ENCODE measurements at regions not wholly inside any gene's neighbourhood (a gene's known extent, or its start where the extent isn't known, plus 50 kb on each side); places are given as distances from the start of the nearest gene placed in this dataset.

- TF ChIP-seq EZH2phosphoT487 (IDR thresholded peaks at IDR 0.05; ENCODE audit: borderline replicate concordance, low read depth) = no peak
- no peak for TF ChIP-seq NRF1 (IDR thresholded peaks at IDR 0.05; ENCODE audit: low read depth, low read length)
Measured at GRCh38 chr1:163807331-163808049, 485.7 kb downstream of the NUF2 start (continued).

- Histone ChIP-seq H3K36me3 (replicated peaks in 1 of 2; ENCODE audit: control insufficient read depth in 1 of 2, insufficient read depth in 2 of 2, low read length in 1 of 2) (no peaks in the 10 kb centered on the region), H3K9me2 (no peaks in the 10 kb centered on the region), H2AFZ (ENCODE audit: low read depth) (no peak overlapping the region), H3F3A (replicated peaks; ENCODE audit: insufficient read depth) (no peaks in the 10 kb centered on the region), H3K4me1 (ENCODE audit: control insufficient read depth in 1 of 2, insufficient read depth in 2 of 2, low read depth in 1 of 2, low read length in 1 of 2) (no peaks in the 10 kb centered on the region), H3K79me2 (ENCODE audit: insufficient read depth) (no peaks in the 10 kb centered on the region), H3K27ac (ENCODE audit: low read depth in 2 of 2, low read length in 1 of 2) (no peak overlapping the region), H3K9ac (no peak overlapping the region), H3K4me2 (no peak overlapping the region), H3K9me3 (no peaks in the 10 kb centered on the region), H3K27me3 (ENCODE audit: insufficient read depth) (no peaks in the 10 kb centered on the region), H3K4me3 (ENCODE audit: low read depth in 2 of 2, low read length in 1 of 2) (no peak overlapping the region), H4K20me1 (ENCODE audit: insufficient read depth) (no peaks in the 10 kb centered on the region)
- no peak for DNase-seq
- 34% methylated on average over 2 of the region's 2 CpGs for WGBS (ENCODE audit: low lambda C conversion rate)
- ChIA-PET POLR2A (no interaction called here), CTCF (no interaction called here)
- TF ChIP-seq RXRA (IDR thresholded peaks at IDR 0.05; ENCODE audit: borderline replicate concordance, low read depth) (no peak), ELF1 (IDR thresholded peaks at IDR 0.05) (no peak), SIN3A (IDR thresholded peaks at IDR 0.05; ENCODE audit: borderline replicate concordance, low read depth, low read length) (no peak), FOXM1 (IDR thresholded peaks at IDR 0.05; ENCODE audit: low read depth) (no peak)
Measured at GRCh38 chr1:163813251-163813650, 491.5 kb downstream of the NUF2 start.

DNA sequence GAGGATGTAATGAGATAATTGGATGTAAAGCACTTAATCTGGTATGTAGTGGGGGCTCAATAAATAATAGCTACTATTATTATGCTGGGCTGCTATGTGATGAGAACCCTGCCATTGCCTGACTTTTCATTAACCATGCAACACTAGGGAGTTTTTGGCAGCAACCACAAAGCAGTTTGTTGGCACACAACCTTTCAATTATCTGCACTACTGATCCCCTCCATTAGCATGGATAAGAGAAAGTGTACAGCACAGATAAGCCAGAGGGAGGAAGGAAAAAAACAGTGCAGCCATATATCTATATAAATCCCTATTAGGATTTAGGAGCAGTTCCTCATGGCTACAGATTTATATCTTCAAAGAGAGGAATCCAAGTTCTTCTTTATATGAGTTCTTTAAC is 498.5 kb downstream of the NUF2 start:
- Histone ChIP-seq H3K36me3 (replicated peaks in 1 of 2; ENCODE audit: control insufficient read depth in 1 of 2, insufficient read depth in 2 of 2, low read length in 1 of 2) (no peaks in the 10 kb centered on the region), H3F3A (replicated peaks; ENCODE audit: insufficient read depth) (no peaks in the 10 kb centered on the region), H3K79me2 (ENCODE audit: insufficient read depth) (no peaks in the 10 kb centered on the region), H3K4me1 (ENCODE audit: control insufficient read depth in 1 of 2, insufficient read depth in 2 of 2, low read depth in 1 of 2, low read length in 1 of 2) (no peaks in the 10 kb centered on the region), H4K20me1 (ENCODE audit: insufficient read depth) (no peaks in the 10 kb centered on the region), H3K4me3 (ENCODE audit: low read depth in 2 of 2, low read length in 1 of 2) (no peak overlapping the region), H3K9ac (no peak overlapping the region), H3K9me3 (no peaks in the 10 kb centered on the region), H3K27me3 (ENCODE audit: insufficient read depth) (no peaks in the 10 kb centered on the region), H3K4me2 (no peak overlapping the region), H2AFZ (ENCODE audit: low read depth) (no peak overlapping the region), H3K9me2 (no peaks in the 10 kb centered on the region), H3K27ac (ENCODE audit: low read depth in 2 of 2, low read length in 1 of 2) (no peak overlapping the region)
- ChIA-PET POLR2A (no interaction called here), CTCF (interaction anchor here (0.7 to 1.2 kb wide), 3 partner anchors 11 to 967 kb away, joined by 3 to 5 read pairs (median 3); no protein-coding TSS in a partner anchor)
- DNase-seq = no peak
- TF ChIP-seq TAF1 (IDR thresholded peaks at IDR 0.05; ENCODE audit: borderline replicate concordance, low read depth, low read length) (no peak), EP300 (IDR thresholded peaks at IDR 0.05; ENCODE audit: borderline replicate concordance in 1 of 2, low read depth in 1 of 2, low read length in 1 of 2) (no peak), CTCF (IDR thresholded peaks at IDR 0.05) (no peak), JUND (IDR thresholded peaks at IDR 0.05) (no peak), REST (IDR thresholded peaks at IDR 0.05; ENCODE audit: low read depth, low read length) (no peak), TEAD4 (IDR thresholded peaks at IDR 0.05; ENCODE audit: borderline replicate concordance, insufficient read depth) (no peak), TCF12 (IDR thresholded peaks at IDR 0.05) (no peak), RCOR1 (IDR thresholded peaks at IDR 0.05; ENCODE audit: low read length) (no peak), ELF1 (IDR thresholded peaks at IDR 0.05) (no peak), RXRA (IDR thresholded peaks at IDR 0.05; ENCODE audit: borderline replicate concordance, low read depth) (no peak), EZH2phosphoT487 (IDR thresholded peaks at IDR 0.05; ENCODE audit: borderline replicate concordance, low read depth) (no peak), FOXM1 (IDR thresholded peaks at IDR 0.05; ENCODE audit: low read depth) (no peak), POLR2AphosphoS5 (IDR thresholded peaks at IDR 0.05; ENCODE audit: low read depth, low read length) (no peak), CHD2 (IDR thresholded peaks at IDR 0.05; ENCODE audit: low read length, partially characterized antibody) (no peak)
- TF ChIP-seq, protein P1, sequence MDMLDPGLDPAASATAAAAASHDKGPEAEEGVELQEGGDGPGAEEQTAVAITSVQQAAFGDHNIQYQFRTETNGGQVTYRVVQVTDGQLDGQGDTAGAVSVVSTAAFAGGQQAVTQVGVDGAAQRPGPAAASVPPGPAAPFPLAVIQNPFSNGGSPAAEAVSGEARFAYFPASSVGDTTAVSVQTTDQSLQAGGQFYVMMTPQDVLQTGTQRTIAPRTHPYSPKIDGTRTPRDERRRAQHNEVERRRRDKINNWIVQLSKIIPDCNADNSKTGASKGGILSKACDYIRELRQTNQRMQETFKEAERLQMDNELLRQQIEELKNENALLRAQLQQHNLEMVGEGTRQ (IDR thresholded peaks at IDR 0.05; ENCODE audit: borderline replicate concordance, low read depth, low read length) = no peak

Measured in SK-N-SH (cell line).